ENCODE measurements at regions not wholly inside any gene's neighbourhood (a gene's known extent, or its start where the extent isn't known, plus 50 kb on each side); places are given as distances from the start of the nearest gene placed in this dataset.

GRCh38 chr2:52294628-52295027 lies 1262.7 kb upstream of the NRXN1 start:
- H3K9me3 Mint-ChIP-seq, result peaks cover 9% of the 10 kb centered on the region
- ATAC-seq, result no peak

DNA sequence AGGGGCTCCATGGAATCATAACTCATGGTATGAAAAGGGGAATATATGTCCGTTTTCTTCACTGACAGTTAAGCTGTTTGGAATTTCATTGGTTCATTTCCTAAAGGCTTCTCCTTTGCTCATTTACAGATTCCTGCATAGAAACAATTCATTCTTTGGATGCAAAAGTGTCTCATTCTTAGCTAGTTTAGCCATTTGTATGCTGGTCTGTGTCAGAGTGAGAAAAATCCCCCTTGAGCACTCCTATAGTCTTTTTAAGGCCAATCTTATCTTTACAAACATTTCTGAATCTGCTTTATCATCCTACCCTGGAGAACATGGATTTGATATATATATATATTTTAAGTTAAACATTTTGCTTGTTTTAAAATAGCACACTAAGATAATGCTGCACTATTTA lies 1260.9 kb upstream of the NRXN1 start:
- ChIA-PET POLR2A (no interaction called here), CTCF (no interaction called here)
- Mint-ChIP-seq H3K27me3 (no peaks in the 10 kb centered on the region), H3K4me1 (ENCODE audit: low read depth) (no peaks in the 10 kb centered on the region), H3K9me3 (peaks cover 6% of the 10 kb centered on the region), H3K36me3 (ENCODE audit: low read depth) (no peaks in the 10 kb centered on the region), H3K4me3 (no peak overlapping the region), H3K27ac (no peak overlapping the region)
- TF ChIP-seq, protein P1, sequence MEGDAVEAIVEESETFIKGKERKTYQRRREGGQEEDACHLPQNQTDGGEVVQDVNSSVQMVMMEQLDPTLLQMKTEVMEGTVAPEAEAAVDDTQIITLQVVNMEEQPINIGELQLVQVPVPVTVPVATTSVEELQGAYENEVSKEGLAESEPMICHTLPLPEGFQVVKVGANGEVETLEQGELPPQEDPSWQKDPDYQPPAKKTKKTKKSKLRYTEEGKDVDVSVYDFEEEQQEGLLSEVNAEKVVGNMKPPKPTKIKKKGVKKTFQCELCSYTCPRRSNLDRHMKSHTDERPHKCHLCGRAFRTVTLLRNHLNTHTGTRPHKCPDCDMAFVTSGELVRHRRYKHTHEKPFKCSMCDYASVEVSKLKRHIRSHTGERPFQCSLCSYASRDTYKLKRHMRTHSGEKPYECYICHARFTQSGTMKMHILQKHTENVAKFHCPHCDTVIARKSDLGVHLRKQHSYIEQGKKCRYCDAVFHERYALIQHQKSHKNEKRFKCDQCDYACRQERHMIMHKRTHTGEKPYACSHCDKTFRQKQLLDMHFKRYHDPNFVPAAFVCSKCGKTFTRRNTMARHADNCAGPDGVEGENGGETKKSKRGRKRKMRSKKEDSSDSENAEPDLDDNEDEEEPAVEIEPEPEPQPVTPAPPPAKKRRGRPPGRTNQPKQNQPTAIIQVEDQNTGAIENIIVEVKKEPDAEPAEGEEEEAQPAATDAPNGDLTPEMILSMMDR (IDR thresholded peaks at IDR 0.05), result no peak
- DNase-seq (no peak), ATAC-seq (no peak)
- intact Hi-C loops (cut with micrococcal nuclease), result no loop called here

More at GRCh38 chr2:52294628-52295027, 1262.7 kb upstream of the NRXN1 start:
- no peak overlapping the region for H3K27ac Mint-ChIP-seq
- no peaks in the 10 kb centered on the region for H3K36me3 Mint-ChIP-seq (ENCODE audit: low read depth)
- H3K4me3 Mint-ChIP-seq, result no peak overlapping the region
- no peak for DNase-seq
- TF ChIP-seq, protein P1 (IDR thresholded peaks at IDR 0.05), result no peak
- POLR2A ChIA-PET, result no interaction called here
- H3K27me3 Mint-ChIP-seq, result no peaks in the 10 kb centered on the region
- intact Hi-C loops (cut with micrococcal nuclease), result no loop called here
- H3K4me1 Mint-ChIP-seq (ENCODE audit: low read depth), result no peaks in the 10 kb centered on the region
- CTCF ChIA-PET, result no interaction called here

- peaks cover 7% of the 10 kb centered on the region for H3K9me3 Mint-ChIP-seq
- no peaks in the 10 kb centered on the region for H3K27me3 Mint-ChIP-seq
- POLR2A ChIA-PET, result no interaction called here
- TF ChIP-seq, protein P1 (IDR thresholded peaks at IDR 0.05), result no peak
- no peak overlapping the region for H3K27ac Mint-ChIP-seq
- H3K4me3 Mint-ChIP-seq, result no peak overlapping the region
- ATAC-seq, result no peak
- no peak for DNase-seq
- intact Hi-C loops (cut with micrococcal nuclease), result no loop called here
- H3K36me3 Mint-ChIP-seq (ENCODE audit: low read depth), result no peaks in the 10 kb centered on the region
- CTCF ChIA-PET, result no interaction called here
- H3K4me1 Mint-ChIP-seq (ENCODE audit: low read depth), result no peaks in the 10 kb centered on the region
Observed at GRCh38 chr2:52289741-52290140, 1257.8 kb upstream of the NRXN1 start.

GRCh38 chr2:52288596-52288995 lies 1256.7 kb upstream of the NRXN1 start:
- Mint-ChIP-seq H3K36me3 (ENCODE audit: low read depth) (no peaks in the 10 kb centered on the region), H3K4me1 (ENCODE audit: low read depth) (no peaks in the 10 kb centered on the region), H3K27me3 (no peaks in the 10 kb centered on the region), H3K4me3 (no peak overlapping the region), H3K27ac (no peak overlapping the region), H3K9me3 (peaks cover 13% of the 10 kb centered on the region)
- no peak for DNase-seq
- intact Hi-C loops (cut with micrococcal nuclease), result no loop called here
- ChIA-PET CTCF (no interaction called here), POLR2A (no interaction called here)
- TF ChIP-seq, protein P1 (IDR thresholded peaks at IDR 0.05), result no peak
- ATAC-seq, result no peak

DNA sequence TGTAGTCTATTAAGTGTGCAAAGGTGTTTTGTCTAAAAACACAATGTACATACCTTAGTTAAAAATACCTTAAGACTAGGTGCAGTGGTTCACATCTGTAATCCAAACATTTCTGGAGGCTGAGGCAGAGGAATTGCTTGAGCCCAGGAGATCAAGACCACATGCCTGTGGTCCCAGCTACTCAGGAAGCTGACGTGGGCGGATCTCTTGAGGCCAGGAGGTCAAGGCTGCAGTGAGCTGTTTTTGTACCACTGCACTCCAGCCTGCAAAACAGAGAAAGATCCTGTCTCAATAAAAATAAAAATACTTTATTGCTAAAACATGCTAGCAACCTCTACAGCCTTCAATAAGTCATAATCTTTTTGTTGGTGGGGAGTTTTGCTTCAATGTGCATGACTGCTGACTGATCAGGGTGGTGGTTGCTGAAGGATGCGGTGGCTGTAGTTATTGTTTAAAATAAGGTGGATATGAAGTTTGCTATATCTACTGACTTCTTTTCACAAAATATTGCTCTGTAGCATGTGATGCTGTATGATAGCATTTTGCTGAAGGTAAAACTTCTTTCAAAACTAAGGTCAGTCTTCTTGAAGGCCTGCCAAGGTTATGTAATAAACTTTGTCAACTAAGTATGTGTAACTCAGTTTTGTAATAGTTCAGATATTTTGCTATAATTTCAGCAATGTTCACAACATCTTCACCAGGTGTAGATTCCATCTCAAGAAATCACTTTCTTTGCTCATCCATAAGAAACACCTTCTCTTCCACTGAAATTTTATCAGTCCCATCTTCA lies 1238.0 kb upstream of the NRXN1 start:
- H3K4me3 Mint-ChIP-seq, result no peak overlapping the region
- no peaks in the 10 kb centered on the region for H3K4me1 Mint-ChIP-seq (ENCODE audit: low read depth)
- intact Hi-C loops (cut with micrococcal nuclease), result no loop called here
- POLR2A ChIA-PET, result no interaction called here
- H3K9me3 Mint-ChIP-seq, result peaks cover 13% of the 10 kb centered on the region
- CTCF ChIA-PET, result no interaction called here
- DNase-seq (no peak), ATAC-seq (no peak)
- TF ChIP-seq, protein P1 (IDR thresholded peaks at IDR 0.05), result no peak
- H3K27ac Mint-ChIP-seq, result no peak overlapping the region
- no peaks in the 10 kb centered on the region for H3K36me3 Mint-ChIP-seq (ENCODE audit: low read depth)
- no peaks in the 10 kb centered on the region for H3K27me3 Mint-ChIP-seq
